ENCODE measurements at regions not wholly inside any gene's neighbourhood (a gene's known extent, or its start where the extent isn't known, plus 50 kb on each side); places are given as distances from the start of the nearest gene placed in this dataset.

DNA sequence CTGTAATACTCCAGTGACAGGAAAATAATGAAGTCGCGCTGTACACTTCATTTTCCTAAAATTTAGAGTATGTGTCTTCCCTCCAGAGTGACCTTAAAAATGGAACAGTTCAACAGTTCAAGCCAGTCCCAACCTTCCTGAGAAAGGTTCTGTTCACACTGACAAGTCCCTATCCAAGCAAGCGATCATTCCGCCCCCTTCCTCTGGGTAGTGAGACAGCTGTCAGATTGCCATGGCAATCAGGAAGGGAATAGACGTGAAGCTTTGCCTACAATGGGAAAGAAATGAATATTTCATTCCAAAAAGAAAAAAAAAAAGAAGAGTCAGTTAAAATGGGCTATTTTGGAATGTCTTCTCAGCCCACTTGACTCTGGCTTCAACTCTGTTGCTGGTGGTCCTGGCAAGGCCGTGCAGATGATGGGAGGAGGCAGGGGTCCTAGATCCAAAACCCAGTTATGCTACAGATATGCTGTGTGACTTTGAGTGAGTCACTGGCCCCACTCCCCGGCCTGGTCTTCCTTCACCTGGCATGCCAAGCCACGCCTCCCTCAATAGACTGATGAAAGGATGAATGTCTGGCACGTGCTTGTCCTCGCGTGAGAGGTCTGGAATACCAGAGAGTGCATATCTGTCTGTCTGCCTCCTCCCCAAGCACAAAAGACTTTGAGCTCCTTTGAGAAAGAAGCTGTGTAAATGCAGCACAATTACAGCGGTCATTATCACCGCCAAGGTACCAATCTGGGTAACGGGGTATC lies 165.8 kb upstream of the WWC1 start:
- TF ChIP-seq EGR1 (IDR thresholded peaks at IDR 0.05; ENCODE audit: low read depth in 2 of 2), result no peak
- no peak for TF ChIP-seq FOXA1 (IDR thresholded peaks at IDR 0.05)
- no peak for TF ChIP-seq HNF4A (conservative IDR thresholded peaks at IDR 0.05)
- no peak for TF ChIP-seq FOXA2 (IDR thresholded peaks at IDR 0.05)
- no peak for TF ChIP-seq YY1 (IDR thresholded peaks at IDR 0.05)
- TF ChIP-seq, protein P1, sequence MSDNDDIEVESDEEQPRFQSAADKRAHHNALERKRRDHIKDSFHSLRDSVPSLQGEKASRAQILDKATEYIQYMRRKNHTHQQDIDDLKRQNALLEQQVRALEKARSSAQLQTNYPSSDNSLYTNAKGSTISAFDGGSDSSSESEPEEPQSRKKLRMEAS (IDR thresholded peaks at IDR 0.05), result no peak
- TF ChIP-seq RAD21 (IDR thresholded peaks at IDR 0.05), result no peak
- Histone ChIP-seq H3K9ac (ENCODE audit: low read depth in 1 of 2, low read length in 2 of 2) (no peak overlapping the region), H3K9me3 (ENCODE audit: control insufficient read depth in 4 of 4, low read length in 3 of 4) (no peaks in the 10 kb centered on the region), H3K27me3 (ENCODE audit: control insufficient read depth in 4 of 4, insufficient read depth in 4 of 4, low read length in 3 of 4) (no peaks in the 10 kb centered on the region), H3K27ac (ENCODE audit: low read depth in 1 of 2, low read length in 2 of 2) (no peak overlapping the region), H3K4me3 (ENCODE audit: low read depth in 1 of 3, low read length in 3 of 3) (no peak overlapping the region), H3K36me3 (ENCODE audit: control insufficient read depth in 4 of 4, insufficient read depth in 3 of 4, low read depth in 1 of 4, low read length in 3 of 4) (no peaks in the 10 kb centered on the region), H3K4me1 (ENCODE audit: control insufficient read depth in 4 of 4, insufficient read depth in 4 of 4, low read length in 3 of 4) (no peaks in the 10 kb centered on the region)
- whole genome bisulfite sequencing, result 85% methylated on average over 14 of the region's 14 CpGs
- DNase-seq (ENCODE audit: low spot score), result no peak

DNA sequence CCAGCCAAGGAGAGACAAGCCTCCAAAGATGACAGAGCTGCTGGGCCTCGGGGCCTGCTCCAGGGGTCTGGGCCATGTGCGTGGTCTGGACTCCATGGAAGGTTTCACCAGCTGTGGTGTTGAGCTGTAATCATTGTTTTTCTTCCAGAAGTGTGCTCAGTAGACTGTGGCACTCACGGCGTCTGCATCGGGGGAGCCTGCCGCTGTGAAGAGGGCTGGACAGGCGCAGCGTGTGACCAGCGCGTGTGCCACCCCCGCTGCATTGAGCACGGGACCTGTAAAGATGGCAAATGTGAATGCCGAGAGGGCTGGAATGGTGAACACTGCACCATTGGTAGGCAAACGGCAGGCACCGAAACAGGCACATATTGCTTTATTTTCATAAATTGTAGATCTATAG lies 164.8 kb upstream of the WWC1 start:
- Histone ChIP-seq H3K27me3 (ENCODE audit: control insufficient read depth in 4 of 4, insufficient read depth in 4 of 4, low read length in 3 of 4) (no peaks in the 10 kb centered on the region), H3K36me3 (ENCODE audit: control insufficient read depth in 4 of 4, insufficient read depth in 3 of 4, low read depth in 1 of 4, low read length in 3 of 4) (no peaks in the 10 kb centered on the region), H3K9me3 (ENCODE audit: control insufficient read depth in 4 of 4, low read length in 3 of 4) (no peaks in the 10 kb centered on the region), H3K27ac (ENCODE audit: low read depth in 1 of 2, low read length in 2 of 2) (no peak overlapping the region), H3K9ac (ENCODE audit: low read depth in 1 of 2, low read length in 2 of 2) (no peak overlapping the region), H3K4me1 (ENCODE audit: control insufficient read depth in 4 of 4, insufficient read depth in 4 of 4, low read length in 3 of 4) (no peaks in the 10 kb centered on the region), H3K4me3 (ENCODE audit: low read depth in 1 of 3, low read length in 3 of 3) (no peak overlapping the region)
- TF ChIP-seq JUND (IDR thresholded peaks at IDR 0.05), result no peak
- no peak for TF ChIP-seq RXRA (IDR thresholded peaks at IDR 0.05)
- TF ChIP-seq, protein P2, sequence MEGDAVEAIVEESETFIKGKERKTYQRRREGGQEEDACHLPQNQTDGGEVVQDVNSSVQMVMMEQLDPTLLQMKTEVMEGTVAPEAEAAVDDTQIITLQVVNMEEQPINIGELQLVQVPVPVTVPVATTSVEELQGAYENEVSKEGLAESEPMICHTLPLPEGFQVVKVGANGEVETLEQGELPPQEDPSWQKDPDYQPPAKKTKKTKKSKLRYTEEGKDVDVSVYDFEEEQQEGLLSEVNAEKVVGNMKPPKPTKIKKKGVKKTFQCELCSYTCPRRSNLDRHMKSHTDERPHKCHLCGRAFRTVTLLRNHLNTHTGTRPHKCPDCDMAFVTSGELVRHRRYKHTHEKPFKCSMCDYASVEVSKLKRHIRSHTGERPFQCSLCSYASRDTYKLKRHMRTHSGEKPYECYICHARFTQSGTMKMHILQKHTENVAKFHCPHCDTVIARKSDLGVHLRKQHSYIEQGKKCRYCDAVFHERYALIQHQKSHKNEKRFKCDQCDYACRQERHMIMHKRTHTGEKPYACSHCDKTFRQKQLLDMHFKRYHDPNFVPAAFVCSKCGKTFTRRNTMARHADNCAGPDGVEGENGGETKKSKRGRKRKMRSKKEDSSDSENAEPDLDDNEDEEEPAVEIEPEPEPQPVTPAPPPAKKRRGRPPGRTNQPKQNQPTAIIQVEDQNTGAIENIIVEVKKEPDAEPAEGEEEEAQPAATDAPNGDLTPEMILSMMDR (IDR thresholded peaks at IDR 0.05; ENCODE audit: low read depth, low read length, missing input control), result no peak
- no peak for TF ChIP-seq YY1 (IDR thresholded peaks at IDR 0.05)
- TF ChIP-seq SP1 (IDR thresholded peaks at IDR 0.05), result no peak
- TF ChIP-seq NR2F2 (IDR thresholded peaks at IDR 0.05), result no peak
- TF ChIP-seq, protein P3, sequence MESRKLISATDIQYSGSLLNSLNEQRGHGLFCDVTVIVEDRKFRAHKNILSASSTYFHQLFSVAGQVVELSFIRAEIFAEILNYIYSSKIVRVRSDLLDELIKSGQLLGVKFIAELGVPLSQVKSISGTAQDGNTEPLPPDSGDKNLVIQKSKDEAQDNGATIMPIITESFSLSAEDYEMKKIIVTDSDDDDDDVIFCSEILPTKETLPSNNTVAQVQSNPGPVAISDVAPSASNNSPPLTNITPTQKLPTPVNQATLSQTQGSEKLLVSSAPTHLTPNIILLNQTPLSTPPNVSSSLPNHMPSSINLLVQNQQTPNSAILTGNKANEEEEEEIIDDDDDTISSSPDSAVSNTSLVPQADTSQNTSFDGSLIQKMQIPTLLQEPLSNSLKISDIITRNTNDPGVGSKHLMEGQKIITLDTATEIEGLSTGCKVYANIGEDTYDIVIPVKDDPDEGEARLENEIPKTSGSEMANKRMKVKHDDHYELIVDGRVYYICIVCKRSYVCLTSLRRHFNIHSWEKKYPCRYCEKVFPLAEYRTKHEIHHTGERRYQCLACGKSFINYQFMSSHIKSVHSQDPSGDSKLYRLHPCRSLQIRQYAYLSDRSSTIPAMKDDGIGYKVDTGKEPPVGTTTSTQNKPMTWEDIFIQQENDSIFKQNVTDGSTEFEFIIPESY (IDR thresholded peaks at IDR 0.05), result no peak
- TF ChIP-seq, protein P4, sequence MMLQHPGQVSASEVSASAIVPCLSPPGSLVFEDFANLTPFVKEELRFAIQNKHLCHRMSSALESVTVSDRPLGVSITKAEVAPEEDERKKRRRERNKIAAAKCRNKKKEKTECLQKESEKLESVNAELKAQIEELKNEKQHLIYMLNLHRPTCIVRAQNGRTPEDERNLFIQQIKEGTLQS (IDR thresholded peaks at IDR 0.05), result no peak
- TF ChIP-seq GABPA (IDR thresholded peaks at IDR 0.05 in 1 of 2, conservative IDR thresholded peaks at IDR 0.05 in 1 of 2), result no peak
- no peak for TF ChIP-seq EGR1 (IDR thresholded peaks at IDR 0.05; ENCODE audit: low read depth in 2 of 2)
- TF ChIP-seq FOXA1 (IDR thresholded peaks at IDR 0.05), result no peak
- TF ChIP-seq, protein P5, sequence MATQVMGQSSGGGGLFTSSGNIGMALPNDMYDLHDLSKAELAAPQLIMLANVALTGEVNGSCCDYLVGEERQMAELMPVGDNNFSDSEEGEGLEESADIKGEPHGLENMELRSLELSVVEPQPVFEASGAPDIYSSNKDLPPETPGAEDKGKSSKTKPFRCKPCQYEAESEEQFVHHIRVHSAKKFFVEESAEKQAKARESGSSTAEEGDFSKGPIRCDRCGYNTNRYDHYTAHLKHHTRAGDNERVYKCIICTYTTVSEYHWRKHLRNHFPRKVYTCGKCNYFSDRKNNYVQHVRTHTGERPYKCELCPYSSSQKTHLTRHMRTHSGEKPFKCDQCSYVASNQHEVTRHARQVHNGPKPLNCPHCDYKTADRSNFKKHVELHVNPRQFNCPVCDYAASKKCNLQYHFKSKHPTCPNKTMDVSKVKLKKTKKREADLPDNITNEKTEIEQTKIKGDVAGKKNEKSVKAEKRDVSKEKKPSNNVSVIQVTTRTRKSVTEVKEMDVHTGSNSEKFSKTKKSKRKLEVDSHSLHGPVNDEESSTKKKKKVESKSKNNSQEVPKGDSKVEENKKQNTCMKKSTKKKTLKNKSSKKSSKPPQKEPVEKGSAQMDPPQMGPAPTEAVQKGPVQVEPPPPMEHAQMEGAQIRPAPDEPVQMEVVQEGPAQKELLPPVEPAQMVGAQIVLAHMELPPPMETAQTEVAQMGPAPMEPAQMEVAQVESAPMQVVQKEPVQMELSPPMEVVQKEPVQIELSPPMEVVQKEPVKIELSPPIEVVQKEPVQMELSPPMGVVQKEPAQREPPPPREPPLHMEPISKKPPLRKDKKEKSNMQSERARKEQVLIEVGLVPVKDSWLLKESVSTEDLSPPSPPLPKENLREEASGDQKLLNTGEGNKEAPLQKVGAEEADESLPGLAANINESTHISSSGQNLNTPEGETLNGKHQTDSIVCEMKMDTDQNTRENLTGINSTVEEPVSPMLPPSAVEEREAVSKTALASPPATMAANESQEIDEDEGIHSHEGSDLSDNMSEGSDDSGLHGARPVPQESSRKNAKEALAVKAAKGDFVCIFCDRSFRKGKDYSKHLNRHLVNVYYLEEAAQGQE (IDR thresholded peaks at IDR 0.05), result no peak
- DNase-seq (ENCODE audit: low spot score), result no peak
- WGBS, result 93% methylated on average over 15 of the region's 15 CpGs

Data from liver (tissue), 8 donors.